ENCODE measurements at regions not wholly inside any gene's neighbourhood (a gene's known extent, or its start where the extent isn't known, plus 50 kb on each side); places are given as distances from the start of the nearest gene placed in this dataset.

- TF ChIP-seq, protein P1, sequence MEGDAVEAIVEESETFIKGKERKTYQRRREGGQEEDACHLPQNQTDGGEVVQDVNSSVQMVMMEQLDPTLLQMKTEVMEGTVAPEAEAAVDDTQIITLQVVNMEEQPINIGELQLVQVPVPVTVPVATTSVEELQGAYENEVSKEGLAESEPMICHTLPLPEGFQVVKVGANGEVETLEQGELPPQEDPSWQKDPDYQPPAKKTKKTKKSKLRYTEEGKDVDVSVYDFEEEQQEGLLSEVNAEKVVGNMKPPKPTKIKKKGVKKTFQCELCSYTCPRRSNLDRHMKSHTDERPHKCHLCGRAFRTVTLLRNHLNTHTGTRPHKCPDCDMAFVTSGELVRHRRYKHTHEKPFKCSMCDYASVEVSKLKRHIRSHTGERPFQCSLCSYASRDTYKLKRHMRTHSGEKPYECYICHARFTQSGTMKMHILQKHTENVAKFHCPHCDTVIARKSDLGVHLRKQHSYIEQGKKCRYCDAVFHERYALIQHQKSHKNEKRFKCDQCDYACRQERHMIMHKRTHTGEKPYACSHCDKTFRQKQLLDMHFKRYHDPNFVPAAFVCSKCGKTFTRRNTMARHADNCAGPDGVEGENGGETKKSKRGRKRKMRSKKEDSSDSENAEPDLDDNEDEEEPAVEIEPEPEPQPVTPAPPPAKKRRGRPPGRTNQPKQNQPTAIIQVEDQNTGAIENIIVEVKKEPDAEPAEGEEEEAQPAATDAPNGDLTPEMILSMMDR (conservative IDR thresholded peaks at IDR 0.05; ENCODE audit: low read length): no peak
- no peak for DNase-seq (ENCODE audit: low read depth)
- no peak overlapping the region for H3K4me3 ChIP-seq (ENCODE audit: low read length)
These were observed 827.9 kb downstream of the PCDH7 start for GRCh38 chr4:31548021-31548420.

DNA sequence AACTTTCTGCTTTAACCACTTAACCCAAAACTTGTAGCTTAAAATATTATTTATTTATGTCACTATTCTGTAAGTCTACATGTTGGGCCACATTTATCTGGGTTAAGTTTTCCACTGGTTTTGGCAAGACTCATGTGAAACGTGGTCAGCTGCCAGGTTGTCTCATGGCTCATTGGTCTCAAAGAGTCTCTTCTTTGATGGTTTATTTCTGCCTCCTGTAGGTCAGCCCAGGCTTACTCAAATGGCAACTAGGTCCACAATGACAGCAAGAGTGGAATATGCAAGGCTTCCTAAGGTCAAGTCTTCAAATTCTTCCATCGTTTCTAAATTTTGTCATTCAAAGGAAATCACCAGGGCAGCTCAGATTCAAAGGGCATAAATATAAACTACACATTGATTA is 828.7 kb downstream of the PCDH7 start:
- H3K4me3 ChIP-seq (ENCODE audit: low read length): no peak overlapping the region
- TF ChIP-seq, protein P1 (conservative IDR thresholded peaks at IDR 0.05; ENCODE audit: low read length): no peak
- DNase-seq (ENCODE audit: low read depth): no peak

DNA sequence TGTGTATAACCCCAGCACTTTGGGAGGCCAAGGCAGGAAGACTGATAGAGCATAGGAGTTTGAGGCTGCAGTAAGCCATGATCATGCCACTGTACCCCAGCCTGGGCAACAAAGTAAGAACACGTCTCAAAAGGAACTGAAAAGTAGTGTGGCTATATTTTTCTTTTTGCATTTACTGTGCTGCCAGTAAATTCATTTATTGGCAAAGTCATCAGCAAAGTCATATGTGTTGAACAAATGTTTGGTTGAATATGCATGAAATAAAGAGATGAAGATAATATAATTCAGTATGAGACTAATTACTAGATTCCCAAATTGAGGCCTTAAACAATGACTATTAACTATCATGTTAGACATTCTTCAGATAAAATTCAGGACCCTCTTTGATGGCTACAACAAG is 829.1 kb downstream of the PCDH7 start:
- no peak for DNase-seq (ENCODE audit: low read depth)
- H3K4me3 ChIP-seq (ENCODE audit: low read length): no peak overlapping the region
- TF ChIP-seq, protein P1 (conservative IDR thresholded peaks at IDR 0.05; ENCODE audit: low read length): no peak

GRCh38 chr4:31557437-31557836 is 837.3 kb downstream of the PCDH7 start:
- no peak for DNase-seq (ENCODE audit: low read depth)
- H3K4me3 ChIP-seq (ENCODE audit: low read length): no peak overlapping the region
- TF ChIP-seq, protein P1 (conservative IDR thresholded peaks at IDR 0.05; ENCODE audit: low read length): no peak

DNA sequence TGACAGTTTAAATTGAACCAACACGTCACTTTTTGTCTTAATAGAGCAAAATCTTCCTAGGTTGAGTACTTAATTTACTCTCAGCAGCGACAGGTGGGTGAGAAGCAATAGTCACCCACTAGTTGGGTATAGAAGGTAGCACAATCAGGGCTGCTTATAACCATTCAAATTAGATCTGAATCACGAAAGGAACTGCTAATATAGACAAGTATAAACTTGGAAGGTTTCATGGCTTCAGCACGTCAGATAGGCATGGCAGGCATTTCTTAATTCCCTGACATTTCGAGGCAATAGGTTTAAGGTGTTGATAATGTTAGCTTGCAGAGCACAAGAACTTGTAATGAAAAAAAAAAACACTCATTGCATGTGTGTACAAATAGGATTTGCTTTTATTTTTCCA is 853.4 kb downstream of the PCDH7 start:
- no peak for DNase-seq (ENCODE audit: low read depth)
- TF ChIP-seq, protein P1 (conservative IDR thresholded peaks at IDR 0.05; ENCODE audit: low read length): no peak
- H3K4me3 ChIP-seq (ENCODE audit: low read length): no peak overlapping the region

- TF ChIP-seq, protein P1 (conservative IDR thresholded peaks at IDR 0.05; ENCODE audit: low read length): no peak
These were observed 855.3 kb downstream of the PCDH7 start for GRCh38 chr4:31575504-31575903.

DNA sequence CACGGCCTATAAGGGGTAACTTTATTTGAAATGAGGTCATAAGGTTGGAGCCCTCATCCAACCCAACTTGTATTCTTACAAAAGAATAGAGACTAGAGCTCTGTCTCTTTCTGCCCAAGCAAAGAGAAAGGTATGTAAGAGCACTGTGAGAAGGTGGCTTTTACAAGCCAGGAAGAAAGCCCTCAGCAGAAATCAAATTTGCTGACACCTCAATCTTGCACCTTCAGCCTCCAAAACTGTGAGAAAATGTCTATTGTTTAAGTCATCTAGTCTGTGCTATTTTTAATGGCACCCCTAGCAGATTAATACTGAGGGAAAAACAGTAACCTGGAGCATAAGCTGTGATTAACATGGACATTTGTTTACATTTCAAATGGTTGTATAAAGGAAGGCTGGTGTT is 860.7 kb downstream of the PCDH7 start:
- DNase-seq (ENCODE audit: low read depth): no peak
- H3K4me3 ChIP-seq (ENCODE audit: low read length): no peak overlapping the region
- TF ChIP-seq, protein P1 (conservative IDR thresholded peaks at IDR 0.05; ENCODE audit: low read length): no peak

More at GRCh38 chr4:31575504-31575903, 855.3 kb downstream of the PCDH7 start:
- DNase-seq (ENCODE audit: low read depth): no peak
- H3K4me3 ChIP-seq (ENCODE audit: low read length): no peak overlapping the region
